ENCODE measurements at regions not wholly inside any gene's neighbourhood (a gene's known extent, or its start where the extent isn't known, plus 50 kb on each side); places are given as distances from the start of the nearest gene placed in this dataset.
"Not testable (repeated sequence)": the region's sequence is repeated elsewhere in the genome, so short reads cannot be mapped to it uniquely, and the experiment has no call there.

DNA sequence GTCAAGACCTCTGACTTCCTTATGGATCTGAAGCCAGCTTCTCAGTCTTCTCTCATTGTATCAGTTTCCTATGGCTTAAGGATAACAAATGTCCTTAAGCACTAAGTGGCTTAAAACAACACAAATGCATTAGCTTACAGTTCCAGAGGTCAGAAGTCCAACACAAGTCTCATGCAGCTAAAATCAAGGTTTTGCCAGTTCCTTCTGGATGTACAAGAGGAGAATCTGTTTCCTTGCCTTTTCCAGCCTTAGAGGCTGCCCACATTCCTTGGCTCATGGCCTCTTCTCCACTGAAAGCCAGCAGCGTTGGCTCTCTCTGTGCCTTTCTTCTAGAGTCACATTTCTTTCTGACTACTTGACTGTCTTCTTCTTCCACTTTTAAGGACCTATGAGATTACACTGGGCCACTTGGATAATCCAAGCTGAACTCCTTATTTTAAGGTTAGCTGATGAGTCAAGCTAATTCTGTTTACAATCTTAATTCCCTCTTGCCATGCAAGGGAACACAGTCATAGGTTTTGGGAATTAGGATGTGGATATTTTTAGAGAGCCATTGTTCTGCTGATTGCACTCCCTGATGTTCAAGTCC, 179.0 kb downstream of the BCAS1 start:
- DNase-seq (ENCODE audit: low read depth), result no peak

DNA sequence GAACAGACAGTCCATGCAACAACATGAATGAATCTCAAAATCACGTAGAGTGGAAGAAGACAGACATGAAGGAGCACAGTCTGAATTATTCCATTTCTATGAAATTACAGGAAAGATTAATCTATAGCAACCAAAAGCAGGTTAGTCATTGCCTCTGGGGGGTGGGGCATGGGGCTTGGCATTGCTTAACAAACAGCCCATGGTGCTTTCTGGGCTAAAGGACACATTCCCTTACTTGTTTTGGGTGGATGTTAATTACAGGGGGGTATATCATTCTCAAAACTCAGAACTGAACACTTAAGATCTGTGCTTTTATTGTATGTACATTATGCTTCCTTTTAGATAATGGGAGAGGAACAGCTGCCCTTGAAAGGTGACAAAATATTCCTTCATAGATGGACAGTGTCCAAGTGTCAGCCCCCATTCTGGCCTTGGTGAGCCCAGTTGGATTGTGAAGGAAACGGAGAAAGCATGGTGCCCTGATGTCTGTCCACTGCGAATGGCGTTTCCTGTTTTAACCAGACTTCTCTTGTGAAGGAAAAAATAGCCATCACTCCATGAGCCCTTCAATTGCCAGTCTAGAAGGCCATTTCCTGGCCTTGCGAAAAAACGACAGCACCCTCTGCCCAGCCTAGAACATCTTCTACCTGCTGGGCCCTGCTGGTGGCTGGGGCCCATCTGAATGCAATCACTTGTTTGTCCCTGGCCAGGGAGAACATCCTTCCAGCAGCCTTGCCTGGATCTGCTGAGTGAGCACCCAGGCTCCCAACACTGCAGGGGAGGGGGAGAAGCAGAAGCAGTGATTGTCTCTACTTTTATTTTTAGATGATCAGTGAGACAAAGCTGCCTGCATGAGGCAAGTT, 179.7 kb downstream of the BCAS1 start:
- DNase-seq (ENCODE audit: low read depth), result no peak

DNA sequence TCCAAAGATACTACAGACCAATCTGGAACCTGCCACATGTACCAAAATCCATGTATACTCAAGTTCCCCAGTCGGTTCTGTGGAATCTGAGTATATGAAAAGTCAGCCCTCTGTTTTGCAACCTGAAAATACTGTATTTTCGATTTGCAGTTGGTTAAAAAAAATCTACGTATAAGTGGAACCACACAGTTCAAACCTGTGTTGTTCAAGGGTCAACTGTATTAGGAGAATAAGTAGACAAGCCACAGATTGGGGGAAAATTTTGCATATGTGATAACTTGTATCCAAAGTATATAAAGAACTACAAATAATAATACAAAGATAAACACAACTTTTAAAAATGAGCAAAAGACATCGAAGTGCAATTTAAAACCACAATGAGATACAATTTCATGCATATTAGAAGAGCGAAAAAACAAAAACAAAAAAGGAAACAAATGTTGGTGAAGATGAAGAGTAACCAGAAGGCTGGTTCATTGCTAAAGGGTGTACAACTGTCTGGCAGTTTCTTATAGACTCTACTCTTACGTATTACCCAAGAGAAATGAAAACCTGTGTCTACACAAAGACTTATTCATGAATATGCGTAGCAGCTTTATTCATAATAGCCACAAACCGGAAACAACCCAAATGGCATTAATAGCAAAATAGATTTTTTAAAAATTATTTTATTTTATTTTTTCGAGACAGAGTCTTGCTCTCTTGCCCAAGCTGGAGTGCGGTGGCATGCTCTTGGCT, 180.8 kb downstream of the BCAS1 start:
- no peak for DNase-seq (ENCODE audit: low read depth)

DNA sequence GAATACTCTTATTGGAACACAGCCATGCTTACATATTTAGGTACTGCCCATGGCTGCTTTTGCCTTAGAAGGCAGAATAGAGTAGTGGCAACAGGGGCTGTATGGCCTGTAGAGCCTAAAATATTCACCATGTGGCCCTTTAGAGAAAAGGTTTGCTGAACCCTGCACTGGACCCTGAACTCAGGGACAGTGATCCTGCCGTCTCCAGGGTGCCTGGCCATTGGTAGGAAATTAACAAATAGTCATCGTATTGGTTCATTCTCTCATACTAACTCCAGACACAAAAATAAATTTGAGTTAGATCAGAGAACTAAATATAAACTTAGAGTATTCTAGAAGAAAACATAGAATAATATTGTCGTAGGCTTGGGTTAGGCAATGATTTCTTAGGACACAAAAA, 181.4 kb downstream of the BCAS1 start:
- no peak for DNase-seq (ENCODE audit: low read depth)

DNA sequence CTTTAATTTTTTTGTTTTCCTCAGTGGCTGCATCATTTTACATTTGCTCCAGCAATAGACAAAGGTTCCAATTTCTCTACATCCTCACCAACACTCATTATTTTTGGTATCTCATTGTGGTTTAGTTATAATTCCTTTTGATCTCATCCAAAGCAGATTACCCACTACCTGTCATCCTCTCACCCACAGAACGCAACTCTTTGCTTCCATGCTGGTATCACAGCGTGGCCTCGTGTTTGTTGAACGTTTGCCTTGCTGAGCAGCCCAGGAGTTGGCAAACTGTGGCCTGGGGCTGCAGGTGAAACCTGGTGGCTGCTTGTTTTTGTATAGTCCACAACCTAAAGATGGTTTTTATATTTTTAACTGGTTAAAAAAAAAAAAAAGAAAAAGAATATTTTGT, 181.9 kb downstream of the BCAS1 start:
- no peak for DNase-seq (ENCODE audit: low read depth)

DNA sequence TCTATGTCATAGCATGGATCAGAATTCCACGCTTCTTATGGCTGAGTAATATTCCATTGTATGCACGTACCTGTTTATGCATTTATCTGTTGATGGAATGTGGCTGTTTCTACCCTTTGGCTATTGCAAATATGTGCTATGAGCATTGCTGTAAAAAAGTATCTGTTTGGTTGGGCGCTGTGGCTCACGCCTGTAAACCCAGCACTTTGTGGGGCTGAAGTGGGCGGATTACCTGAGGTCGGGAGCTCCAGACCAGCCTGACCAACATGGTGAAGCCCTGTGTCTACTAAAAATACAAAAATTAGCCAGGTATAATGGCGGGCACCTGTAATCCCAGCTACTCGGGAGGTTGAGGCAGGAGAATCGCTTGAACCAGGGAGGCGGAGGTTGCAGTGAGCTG, 182.4 kb downstream of the BCAS1 start:
- no peak for DNase-seq (ENCODE audit: low read depth)

DNA sequence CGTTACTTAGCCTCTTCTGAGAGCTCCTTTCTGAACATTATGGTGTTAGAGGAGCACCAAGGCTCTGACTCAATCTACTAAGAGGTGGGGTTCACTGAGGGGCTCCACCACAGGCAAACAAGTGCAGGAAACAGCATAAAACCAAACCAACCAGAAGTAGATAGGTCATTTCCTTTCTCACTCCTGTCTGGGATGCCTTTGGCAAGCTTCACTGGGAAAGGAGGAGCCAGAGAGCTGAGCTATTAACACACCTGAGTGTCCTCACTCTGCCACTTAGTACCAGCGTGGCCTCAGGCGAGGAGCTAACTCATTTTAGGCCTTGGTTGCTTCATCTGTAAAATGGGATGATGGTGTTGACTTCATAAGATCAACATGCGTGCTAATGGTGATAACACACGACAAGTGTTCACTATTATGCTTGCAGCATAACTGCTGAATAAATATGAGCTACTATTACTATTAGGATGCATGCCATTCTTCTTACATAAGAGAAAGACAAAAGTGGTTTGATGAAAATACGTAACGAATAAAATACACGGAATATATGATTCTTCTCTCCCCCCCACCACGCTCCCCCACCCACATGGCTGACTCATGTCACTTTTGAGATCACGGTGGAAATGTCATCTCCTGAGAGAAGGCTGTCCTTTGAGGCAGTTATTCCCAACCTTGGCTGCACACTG, 185.4 kb downstream of the BCAS1 start:
- DNase-seq (ENCODE audit: low read depth), result no peak

DNA sequence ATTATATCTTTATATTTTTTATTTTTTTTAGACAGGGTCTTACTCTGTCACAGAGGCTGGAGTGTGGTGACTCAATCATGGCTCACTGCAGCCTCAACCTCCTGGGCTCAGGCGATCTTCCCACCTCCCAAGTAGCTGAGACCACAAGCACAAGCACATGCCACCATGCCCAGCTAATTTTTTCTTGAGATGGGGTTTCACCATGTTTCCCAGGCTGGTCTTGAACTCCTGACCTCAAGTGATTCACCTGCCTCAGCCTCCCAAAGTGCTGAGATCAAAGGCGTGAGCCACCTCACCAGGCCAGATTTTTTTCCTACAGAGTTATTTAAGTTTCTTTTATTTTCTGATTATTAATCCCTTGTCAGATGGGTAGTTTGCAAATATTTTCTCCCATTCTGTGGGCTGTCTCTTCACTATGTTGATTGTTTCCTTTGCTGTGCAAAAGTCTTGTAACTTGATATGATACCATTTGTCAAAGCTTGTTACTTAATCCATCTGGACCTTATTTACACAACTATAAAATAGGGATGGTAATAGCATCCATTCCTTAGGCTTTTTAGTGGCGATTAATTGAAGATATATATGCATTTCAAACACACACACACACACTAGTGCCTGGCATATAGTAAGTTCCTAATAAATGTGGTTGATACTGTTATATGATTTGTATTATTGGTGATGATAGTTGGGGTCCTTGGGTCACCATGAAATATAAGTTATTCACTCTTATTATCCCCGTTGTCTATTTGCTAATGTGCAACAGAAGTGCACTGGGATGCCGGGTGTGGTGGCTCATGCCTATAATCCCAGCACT, 187.1 kb downstream of the BCAS1 start:
- DNase-seq (ENCODE audit: low read depth), result no peak

DNA sequence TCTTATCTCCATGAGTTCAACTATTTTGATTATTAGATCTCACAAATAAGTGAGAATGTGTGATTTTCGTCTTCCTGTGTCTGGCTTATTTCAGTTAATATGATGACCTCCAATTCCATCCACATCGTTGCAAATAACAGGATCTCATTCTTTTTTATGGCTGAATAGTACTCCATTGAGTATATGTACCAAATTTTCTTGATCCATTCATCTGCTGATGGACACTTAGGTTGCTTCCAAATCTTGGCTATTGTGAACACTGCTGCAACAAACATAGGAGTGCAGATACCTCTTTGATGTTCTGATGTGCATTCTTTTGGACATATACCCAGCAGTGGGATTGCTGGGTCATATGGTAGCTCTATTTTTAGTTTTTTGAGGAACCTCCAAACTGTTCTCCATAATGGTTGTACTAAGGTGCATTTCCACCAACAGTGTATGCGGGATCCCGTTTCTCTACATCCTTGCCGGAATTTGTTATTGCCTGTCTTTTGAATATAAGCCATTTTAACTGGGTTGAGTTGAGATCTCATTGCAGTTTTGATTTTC, 187.9 kb downstream of the BCAS1 start:
- not testable (repeated sequence) for DNase-seq (ENCODE audit: low read depth)

DNA sequence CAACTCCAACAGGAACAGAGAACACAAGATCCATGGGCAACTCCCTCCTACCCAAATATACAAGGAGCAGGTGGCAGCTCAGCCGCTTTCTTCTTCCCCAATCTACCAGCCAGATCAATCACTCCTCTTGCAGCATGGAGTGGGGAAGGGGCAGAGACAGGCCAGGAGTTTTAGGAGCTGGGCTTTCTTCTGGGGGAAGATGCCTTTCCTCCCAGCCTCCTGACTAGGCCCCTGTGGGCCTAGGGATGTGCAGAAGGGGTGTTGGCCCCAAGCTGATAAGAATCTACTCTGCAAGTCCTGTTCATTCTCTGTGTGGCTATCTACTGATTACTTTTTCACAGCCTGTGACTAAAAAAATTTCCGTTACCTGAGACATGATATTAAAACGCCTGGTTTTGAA, 189.0 kb downstream of the BCAS1 start:
- no peak for DNase-seq (ENCODE audit: low read depth)

DNA sequence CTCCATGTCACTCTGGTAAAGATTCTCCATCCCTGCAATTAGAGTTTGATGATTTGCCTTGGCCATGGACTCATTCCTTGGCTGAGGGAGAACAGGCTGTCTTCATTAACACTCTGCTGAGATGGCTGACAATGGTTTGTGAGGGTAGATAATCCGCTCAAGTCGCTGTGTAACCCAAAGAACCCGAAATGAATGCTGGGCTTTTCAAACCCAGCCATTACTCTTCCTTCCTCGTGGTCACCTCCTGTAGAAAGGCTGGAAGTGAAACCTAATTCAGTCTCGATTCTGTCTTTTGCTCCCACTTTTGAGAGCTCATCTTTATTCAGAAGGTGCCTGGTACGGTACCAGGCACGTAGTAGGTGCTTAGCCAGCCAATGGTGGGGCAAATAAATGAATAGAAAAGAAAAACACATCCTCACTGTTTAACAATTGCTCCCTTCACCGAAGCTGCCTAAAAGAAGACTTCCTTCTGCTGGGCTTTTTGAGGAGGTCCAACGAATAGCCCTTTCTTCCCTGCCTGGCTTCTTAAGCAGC, 190.2 kb downstream of the BCAS1 start:
- no peak for DNase-seq (ENCODE audit: low read depth)

DNA sequence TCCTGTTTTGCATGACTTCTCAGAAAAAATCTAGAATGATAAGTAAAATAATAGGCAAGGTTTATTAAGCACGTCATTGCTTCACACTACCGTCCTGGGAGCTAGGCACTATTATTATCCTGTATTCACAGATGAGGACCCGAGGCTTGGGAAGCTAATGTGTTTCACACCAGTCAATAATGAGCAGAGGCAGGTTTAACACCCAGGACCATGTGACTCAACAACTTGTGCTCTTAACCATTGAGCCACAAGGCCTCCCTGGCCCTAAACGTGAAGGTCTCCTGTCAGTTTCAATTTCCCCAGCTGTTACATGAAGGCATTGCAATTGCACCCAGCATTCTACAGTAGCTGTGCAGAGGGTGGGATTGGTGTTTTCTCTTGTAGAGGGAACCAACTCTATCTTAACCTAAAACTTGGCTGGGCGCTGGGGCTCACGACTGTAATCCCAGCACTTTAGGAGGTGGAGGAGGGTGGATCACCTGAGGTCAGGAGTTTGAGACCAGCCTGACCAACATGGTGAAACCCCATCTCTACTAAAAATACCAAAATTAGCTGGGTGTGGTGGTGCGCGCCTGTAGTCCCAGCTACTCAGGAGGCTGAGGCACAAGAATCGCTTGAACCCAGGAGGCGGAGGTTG, 191.2 kb downstream of the BCAS1 start:
- DNase-seq (ENCODE audit: low read depth), result no peak

DNA sequence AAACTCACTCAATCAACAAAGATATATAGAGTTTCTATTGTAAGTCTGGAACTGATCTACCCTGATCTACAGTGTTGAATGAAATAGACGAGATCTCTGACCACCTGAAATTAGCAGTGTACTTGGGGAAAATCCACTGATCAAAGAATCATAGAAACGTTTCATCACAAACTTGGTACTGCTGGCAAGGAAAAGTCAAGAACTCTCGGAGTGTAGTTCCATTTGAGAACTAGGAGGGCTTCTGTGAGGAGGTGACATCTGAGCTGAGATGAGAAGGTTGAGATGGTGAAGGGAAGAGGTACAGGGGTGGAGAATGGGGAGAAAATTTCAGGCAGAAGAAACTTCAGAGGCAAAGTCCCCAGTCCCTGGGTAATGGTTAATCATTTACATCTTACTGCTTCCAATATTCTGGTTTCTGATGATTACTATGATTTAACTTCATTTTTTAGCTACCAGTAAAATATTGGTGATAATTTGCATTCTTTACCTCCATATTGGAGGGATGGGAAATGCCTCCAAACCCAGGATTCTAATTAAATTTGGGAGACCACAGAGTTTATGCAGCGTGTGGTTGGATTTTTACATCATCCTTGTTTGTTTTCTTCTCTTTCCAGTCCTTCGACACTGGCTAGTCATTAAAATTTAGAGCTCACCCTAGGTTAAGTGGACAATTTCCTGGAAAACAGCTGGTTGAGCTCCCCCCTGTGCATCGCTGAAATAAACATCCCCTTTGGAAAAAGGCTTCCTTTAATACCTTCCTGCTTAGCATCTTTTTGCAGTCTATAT, 191.9 kb downstream of the BCAS1 start:
- DNase-seq (ENCODE audit: low read depth), result no peak

DNA sequence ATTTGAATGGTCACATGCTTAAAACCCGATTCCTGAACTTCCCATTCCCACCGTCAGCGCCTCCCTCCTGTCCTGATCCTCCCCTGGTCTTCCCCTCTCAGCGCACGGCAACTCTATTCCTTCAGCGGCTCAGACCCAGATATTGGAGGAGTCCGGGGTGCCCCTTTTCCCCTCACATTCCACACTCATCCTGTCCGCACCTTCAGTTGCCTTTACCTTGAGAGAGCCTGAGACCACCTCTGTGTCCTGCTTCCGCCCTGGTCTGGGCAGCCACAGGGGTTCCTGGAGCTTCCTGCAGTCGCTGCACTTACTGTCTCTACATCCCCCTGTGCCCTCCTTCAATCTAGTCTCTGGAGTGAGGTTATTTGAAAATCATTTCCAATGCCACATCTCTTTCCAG, 193.4 kb downstream of the BCAS1 start:
- no peak for DNase-seq (ENCODE audit: low read depth)

DNA sequence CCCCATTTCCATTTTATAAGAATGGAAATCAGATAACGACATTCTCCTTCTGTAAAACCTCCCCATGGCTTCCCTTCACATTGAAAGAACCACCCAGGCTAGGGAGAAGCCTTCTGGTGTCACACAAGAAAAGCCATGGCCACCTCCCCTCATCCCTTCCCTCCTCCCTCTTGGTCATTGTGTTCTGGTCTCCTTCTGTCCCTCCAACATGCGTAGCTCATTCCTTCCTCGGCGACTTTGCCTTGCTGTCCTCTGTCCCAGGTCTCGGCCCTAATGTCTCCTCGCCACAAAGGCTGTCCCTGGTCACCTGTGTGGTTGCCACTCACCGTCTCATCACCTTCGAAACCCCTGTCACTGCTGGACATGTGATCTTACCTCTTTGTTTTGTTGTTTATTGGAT, 193.9 kb downstream of the BCAS1 start:
- no peak for DNase-seq (ENCODE audit: low read depth)

DNA sequence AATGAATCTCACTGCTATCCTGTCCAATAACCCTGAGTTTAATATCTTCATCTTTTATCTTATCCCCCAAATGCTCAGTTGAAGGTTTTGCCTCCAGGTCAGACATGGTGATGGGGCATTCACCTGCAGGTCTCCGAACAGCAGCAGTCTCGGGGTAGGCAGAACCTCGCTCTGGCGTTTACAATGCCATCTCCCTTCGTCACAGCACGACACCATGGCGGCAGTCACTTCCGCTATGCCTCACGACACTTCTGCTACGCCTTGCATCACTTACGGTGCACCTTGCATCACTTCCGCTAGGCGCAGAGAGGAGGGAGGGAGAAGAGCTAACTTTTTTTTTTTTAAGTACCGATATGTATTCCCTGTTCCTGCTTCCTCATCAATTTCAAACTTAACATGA, 194.9 kb downstream of the BCAS1 start:
- no peak for DNase-seq (ENCODE audit: low read depth)

DNA sequence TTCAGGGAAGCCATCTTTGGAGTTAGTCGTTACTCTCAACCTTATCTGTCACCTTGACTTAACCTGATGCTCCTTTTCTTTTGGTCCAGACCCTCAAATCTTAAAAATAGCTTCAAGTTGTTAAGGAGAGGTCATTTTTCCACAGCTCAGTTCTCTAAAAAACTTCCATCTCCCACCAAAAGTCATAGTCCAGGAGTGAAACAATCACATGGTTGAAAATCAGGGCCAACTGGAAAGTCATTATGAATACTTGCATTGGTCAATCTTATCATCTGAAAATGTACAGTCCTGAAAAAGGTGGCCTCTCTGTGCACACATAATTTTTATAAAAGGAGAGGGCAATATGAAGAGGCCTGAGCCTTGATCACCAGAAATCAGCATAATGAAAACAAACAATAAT, 195.7 kb downstream of the BCAS1 start:
- no peak for DNase-seq (ENCODE audit: low read depth)

DNA sequence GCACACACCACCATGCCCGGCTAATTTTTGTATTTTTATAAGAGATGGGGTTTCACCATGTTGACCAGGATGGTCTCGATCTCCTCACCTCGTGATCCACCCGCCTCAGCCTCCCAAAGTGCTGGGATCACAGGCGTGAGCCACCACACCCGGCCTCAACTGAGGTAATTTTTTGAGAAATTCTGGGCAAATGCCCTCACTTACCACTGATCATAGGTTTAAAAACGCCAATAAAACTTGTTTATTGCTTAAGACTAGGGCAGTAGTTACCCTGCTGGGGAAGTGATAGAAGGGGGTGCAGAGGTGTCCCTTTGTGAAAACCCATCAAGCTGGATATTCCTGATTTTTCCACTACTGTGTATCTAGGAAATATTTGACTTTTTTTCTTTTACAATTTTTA, 196.3 kb downstream of the BCAS1 start:
- no peak for DNase-seq (ENCODE audit: low read depth)

DNA sequence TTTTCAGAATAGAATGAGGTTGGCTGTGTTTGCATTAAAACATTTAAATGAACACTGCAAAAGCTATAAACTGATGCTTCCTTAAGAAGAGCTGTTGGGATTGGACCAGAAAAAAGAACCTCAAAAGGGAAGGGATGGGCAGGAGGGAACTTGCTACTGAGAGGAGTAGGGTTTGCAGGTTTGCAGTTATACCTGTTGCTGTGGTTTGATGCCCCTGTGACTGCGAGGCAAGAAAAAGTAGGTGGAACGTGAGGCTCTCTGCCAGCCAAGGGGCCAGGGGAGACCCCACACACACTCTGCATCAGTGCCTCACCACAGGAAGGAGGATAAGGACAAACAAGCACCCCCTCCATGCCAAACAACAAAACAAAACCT, 197.2 kb downstream of the BCAS1 start:
- no peak for DNase-seq (ENCODE audit: low read depth)

All from T-helper 22 cell (primary cell).